DMS 273 treated with DMSO at 0.1 percent for 48 hours (cell line): ENCODE measurements at regions not wholly inside any gene's neighbourhood (a gene's known extent, or its start where the extent isn't known, plus 50 kb on each side); places are given as distances from the start of the nearest gene placed in this dataset.

Experiments
- DNase-seq: peaks from one replicate; lab custom pipeline; 2025; lab: John Stamatoyannopoulos, UW

DNA sequence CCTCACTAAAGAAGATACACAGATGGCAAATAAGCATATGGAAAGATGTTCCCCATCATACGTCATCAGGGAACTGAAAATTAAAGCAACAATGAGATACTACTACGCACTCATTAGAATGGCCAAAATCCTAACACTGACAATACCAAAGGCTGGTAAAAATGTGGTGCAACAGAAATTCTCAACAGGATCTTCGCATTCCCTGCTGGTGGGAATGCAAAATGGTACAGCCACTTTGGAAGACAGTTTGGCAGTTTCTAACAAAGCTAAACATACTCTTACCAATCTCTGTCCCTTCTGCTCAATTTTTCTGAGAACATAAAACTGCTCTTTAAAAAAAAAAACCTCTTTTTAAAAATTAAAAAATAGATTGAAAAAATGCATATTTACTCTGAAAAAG is 300.2 kb downstream of the FBXW7 start:
- DNase-seq = no peak

- no peak for DNase-seq
These were observed 301.3 kb downstream of the FBXW7 start for GRCh38 chr4:152234571-152234970.

DNA sequence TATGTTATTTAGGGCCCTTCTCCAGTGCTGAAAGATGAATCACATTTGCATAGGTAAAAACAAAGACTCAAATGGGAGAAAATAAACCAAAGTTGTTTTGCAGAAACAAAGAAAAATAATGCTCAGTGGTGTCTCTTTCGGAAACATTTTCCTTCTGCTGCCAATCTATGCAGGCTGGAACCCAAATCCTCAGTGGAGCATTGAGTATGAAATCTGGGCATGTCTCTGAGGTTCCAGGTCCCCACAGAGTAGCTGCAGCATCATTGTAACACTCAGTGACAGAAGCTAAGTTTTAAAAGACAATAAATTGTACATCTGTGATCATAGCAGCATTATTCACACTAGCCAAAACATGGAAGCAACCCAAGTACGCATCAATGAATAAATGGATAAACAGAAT is 303.6 kb downstream of the FBXW7 start:
- no peak for DNase-seq

DNA sequence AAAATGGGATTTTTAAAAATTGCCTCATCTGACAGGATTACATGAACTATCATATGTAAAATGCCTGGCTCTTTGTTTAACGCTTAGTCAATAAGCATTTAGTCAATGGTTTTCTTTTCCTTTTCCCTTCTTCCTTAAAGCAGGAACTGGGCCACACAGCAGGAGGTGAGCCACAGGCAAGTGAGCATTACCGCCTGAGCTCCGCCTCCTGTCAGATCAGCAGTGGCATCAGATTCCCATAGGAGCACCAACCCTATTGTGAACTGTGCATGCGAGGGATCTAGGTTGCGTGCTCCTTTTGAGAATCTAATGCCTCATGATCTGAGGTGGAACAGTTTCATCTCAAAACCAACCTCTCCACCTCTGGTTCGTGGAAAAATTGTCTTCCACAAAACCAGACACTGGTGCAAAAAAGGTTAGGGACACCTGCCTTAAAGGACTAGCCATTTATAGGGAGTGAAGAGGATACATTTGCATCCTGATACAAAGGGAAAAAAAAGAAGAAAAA is 306.1 kb downstream of the FBXW7 start:
- no peak for DNase-seq

DNA sequence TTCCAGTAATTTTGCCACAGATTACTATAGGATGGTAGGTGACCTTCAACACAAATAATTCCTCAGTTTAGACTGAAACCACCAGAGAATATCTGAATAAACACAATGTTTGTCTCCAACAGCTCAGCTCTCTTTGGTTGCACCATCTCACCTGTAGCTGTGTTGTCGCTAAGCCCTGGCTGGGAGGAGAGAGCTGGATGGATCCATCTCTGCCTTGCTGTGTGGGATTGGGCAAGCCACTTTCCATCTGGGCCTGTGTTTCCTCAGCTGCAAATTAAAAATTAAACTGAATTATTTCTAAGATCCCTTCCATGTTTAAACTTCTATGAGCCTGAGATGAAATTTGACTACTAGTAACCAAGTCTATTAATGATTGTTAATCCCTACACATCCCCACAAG is 310.2 kb downstream of the FBXW7 start:
- DNase-seq = no peak

GRCh38 chr4:152224721-152225420 is 311.0 kb downstream of the FBXW7 start:
- no peak for DNase-seq

GRCh38 chr4:152224223-152224622 is 311.7 kb downstream of the FBXW7 start:
- DNase-seq = no peak

DNA sequence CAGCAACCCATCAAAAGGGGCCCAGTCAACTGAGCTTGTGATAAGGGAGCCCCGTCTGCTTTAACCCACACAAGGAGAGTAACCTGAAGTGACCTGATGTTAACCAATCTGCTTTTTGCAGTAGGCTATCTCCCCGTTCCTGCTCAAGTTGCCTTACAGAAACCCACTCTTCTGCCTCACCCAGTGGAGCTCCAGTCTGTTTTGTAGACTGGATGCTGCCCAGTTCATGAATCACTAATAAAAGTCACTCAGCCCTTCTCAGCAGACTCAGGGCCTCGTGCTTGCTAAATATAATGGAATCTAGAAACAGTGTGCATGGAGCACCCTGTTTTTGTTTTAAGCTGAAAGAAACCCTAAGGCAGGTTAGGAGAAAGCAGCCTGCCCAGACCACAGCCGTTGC is 312.3 kb downstream of the FBXW7 start:
- no peak for DNase-seq

- DNase-seq = no peak
These were observed 313.9 kb downstream of the FBXW7 start for GRCh38 chr4:152221816-152222516.

GRCh38 chr4:152220201-152220666 is 315.7 kb downstream of the FBXW7 start:
- no peak for DNase-seq

DNA sequence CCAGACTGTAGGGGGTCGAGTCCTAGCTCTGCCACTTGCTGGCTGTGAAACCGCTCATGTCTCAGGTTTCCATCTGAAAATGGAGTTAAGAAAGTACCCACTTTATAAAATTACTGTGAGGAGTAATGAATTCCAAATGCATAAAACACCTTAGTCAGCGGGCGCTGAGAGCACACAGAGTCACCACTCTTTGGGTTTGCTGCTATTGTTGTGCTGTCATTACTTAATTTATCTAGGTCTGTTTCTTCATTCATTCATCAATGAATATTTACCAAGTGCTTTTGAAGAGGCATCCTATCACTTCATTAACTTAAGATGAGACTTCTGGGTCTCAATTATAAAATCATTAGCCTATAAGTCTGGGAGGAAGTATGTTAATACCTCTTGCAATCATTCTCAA is 317.3 kb downstream of the FBXW7 start:
- no peak for DNase-seq

- DNase-seq = no peak
These were observed 318.0 kb downstream of the FBXW7 start for GRCh38 chr4:152217896-152218295.

GRCh38 chr4:152211936-152212653 is 323.8 kb downstream of the FBXW7 start:
- DNase-seq = no peak

DNA sequence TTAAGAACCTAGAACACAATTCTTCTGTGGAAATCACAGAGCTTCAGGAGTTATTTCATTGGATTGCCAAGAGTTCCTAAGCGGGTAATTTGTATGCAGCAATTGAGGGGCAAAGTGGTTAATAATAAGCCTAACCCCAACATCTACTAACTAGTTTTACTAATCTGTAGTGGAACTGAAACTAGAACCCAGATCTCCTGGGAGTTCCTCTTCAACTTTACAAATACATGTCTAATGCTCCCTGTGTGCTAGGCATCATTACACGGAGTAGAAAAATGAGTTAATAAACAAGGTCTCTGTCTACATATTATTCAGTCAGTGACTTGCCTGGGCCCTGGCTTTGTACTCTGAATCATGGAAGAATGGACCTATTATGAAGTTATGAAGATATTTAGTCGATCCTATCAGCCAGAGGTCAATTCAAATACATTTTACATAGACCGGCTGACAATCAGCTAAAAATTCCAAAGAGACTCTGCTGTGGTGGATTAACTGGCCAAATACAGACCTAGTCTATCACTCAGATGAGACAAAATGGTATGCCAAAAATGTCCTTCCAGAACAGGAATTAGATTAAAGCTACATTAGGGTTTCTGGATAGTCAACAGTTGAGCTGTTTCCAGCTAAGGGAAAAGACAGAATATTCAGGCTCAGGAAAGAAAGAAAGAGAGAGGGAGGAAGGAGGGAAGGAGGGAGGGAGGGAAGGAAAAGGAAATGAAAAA is 326.0 kb downstream of the FBXW7 start:
- no peak for DNase-seq

DNA sequence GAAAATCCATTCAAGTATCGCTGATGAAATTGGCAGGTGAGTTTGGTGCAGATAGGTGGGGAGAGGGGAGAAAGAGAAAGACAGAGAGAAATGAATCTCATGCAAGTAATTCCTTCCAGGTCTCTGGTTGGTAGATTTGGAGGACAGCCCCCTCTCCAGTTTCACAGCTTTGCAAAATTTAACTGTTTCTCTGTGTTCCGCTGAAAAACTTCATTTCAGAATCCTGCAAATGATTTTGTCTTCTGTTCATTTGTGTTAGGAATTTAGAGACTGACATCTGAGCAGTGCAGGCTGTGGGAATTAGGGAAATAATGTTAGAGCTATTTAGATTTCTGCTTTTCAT is 328.5 kb downstream of the FBXW7 start:
- DNase-seq = no peak

DNA sequence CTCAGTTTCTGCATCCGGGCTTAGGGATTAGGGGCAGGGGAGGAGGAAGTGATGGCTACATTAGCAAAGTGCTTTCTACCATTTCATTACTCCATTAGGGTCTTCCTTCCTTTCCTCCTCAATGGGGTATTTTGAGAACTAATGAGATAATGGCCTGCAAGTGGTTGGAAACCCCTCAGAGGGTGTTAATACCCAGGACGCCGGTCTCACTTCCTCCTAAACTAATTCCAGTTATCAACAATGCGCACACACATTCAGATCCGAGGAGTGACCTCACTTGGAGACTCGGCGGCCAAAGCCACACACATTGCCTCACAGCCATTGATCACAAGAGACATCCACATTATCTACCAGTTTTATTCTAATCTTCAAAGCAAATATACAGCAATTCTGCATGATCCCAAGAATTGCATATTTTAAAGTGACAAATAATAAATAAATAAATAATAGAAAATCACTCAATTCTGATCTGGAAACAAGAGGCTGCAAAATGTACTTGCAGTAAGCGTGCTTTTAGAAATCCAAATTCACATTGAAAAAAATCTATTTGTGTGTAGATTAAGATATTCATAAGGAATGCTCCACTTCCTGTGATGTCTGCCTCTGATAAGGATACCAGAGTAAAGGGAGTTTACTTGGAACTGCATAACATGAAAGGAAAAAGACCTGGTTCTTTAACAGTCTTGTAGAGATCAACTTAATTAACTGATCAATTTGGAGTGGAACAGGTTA is 329.1 kb downstream of the FBXW7 start:
- DNase-seq = no peak

DNA sequence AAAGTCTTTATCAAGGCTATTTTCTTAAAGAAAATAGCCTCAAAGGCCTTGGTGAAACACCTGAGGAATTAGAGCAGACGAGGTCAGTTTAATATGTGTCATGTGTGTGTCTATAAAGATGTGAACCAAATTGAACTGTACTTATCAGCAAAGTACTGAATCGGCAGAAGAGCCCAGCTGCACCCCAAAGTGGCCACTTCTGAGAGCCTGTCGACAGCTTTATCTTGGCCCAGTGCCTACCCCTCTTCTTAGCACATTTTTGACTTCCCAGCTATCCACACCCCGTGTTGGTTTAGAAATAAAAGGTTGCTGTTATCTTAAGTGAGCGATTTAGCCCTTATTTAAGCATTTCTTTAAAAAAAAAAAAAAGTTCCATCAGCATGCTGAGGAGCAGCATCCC is 329.7 kb downstream of the FBXW7 start:
- DNase-seq = no peak

- no peak for DNase-seq
These were observed 333.5 kb downstream of the FBXW7 start for GRCh38 chr4:152202415-152202814.

GRCh38 chr4:152200511-152201333 is 335.2 kb downstream of the FBXW7 start:
- no peak for DNase-seq

GRCh38 chr4:152197211-152197610 is 338.7 kb downstream of the FBXW7 start:
- no peak for DNase-seq

GRCh38 chr4:152195888-152196287 is 340.0 kb downstream of the FBXW7 start:
- no peak for DNase-seq
